ENCODE measurements at regions not wholly inside any gene's neighbourhood (a gene's known extent, or its start where the extent isn't known, plus 50 kb on each side); places are given as distances from the start of the nearest gene placed in this dataset.

- TF ChIP-seq CTCF (conservative IDR thresholded peaks at IDR 0.05; ENCODE audit: low read length) (no peak), EZH2phosphoT487 (IDR thresholded peaks at IDR 0.05; ENCODE audit: borderline replicate concordance, low read depth, low read length) (no peak)
Measured at GRCh38 chr11:25183411-25183810, 686.6 kb downstream of the LUZP2 start.
